NCI-H69 (cell line): ENCODE measurements at regions not wholly inside any gene's neighbourhood (a gene's known extent, or its start where the extent isn't known, plus 50 kb on each side); places are given as distances from the start of the nearest gene placed in this dataset.

Experiments
- DNase-seq: peaks from one replicate; lab custom pipeline; 2025; lab: John Stamatoyannopoulos, UW

GRCh38 chr2:158006961-158007719 lies 94.5 kb upstream of the UPP2 start:
- peak; percentile 31 for DNase-seq

- DNase-seq: peak; percentile 39
Measured at GRCh38 chr2:158004126-158004764, 97.4 kb upstream of the UPP2 start.

GRCh38 chr2:158002079-158002478 lies 99.6 kb upstream of the UPP2 start:
- no peak for DNase-seq

GRCh38 chr2:157996799-157997198 lies 104.9 kb upstream of the UPP2 start:
- DNase-seq: no peak

- DNase-seq: peak; percentile 3
Measured at GRCh38 chr2:157995117-157995516, 106.6 kb upstream of the UPP2 start.

- no peak for DNase-seq
Measured at GRCh38 chr2:157991932-157992331, 109.7 kb upstream of the UPP2 start.

GRCh38 chr2:157990173-157990572 lies 111.5 kb upstream of the UPP2 start:
- peak; percentile 69 for DNase-seq

GRCh38 chr2:157989227-157989626 lies 112.4 kb upstream of the UPP2 start:
- DNase-seq: peak; percentile 63

- peak; percentile 33 for DNase-seq
Measured at GRCh38 chr2:157986761-157987160, 110.6 kb upstream of the ACVR1 start.

GRCh38 chr2:157984866-157985265 lies 108.7 kb upstream of the ACVR1 start:
- no peak for DNase-seq

- DNase-seq: no peak
Measured at GRCh38 chr2:157980020-157980419, 103.9 kb upstream of the ACVR1 start.

- DNase-seq: peak; percentile 91
Measured at GRCh38 chr2:157971702-157972101, 95.6 kb upstream of the ACVR1 start.

GRCh38 chr2:157967856-157968255 lies 91.7 kb upstream of the ACVR1 start:
- no peak for DNase-seq

- DNase-seq: no peak
Measured at GRCh38 chr2:157959249-157959648, 83.1 kb upstream of the ACVR1 start.

- DNase-seq: no peak
Measured at GRCh38 chr2:157957596-157957995, 81.5 kb upstream of the ACVR1 start.

GRCh38 chr2:157952558-157952957 lies 76.4 kb upstream of the ACVR1 start:
- DNase-seq: no peak

- DNase-seq: no peak
Measured at GRCh38 chr2:157948856-157949255, 72.7 kb upstream of the ACVR1 start.

- peak; percentile 3 for DNase-seq
Measured at GRCh38 chr2:157946919-157947557, 70.9 kb upstream of the ACVR1 start.

- DNase-seq: no peak
Measured at GRCh38 chr2:157940024-157940423, 63.9 kb upstream of the ACVR1 start.

GRCh38 chr2:157938556-157938955 lies 62.4 kb upstream of the ACVR1 start:
- DNase-seq: no peak

- DNase-seq: no peak
Measured at GRCh38 chr2:157936406-157936805, 60.3 kb upstream of the ACVR1 start.

GRCh38 chr2:157935378-157935906 lies 59.3 kb upstream of the ACVR1 start:
- DNase-seq: no peak
